HEK293 (cell line): ENCODE measurements at regions not wholly inside any gene's neighbourhood (a gene's known extent, or its start where the extent isn't known, plus 50 kb on each side); places are given as distances from the start of the nearest gene placed in this dataset.

Source experiments
- BCL11A ChIP-seq: fragments of 450-650 bp; formaldehyde crosslinking; IDR thresholded peaks from 2 replicates; pipeline ENCODE4 v1.5.1; 2016; ENCODE audit warnings: low read depth, missing biosample characterization, missing genetic modification characterization
- BCL6B ChIP-seq: fragments of 450-650 bp; formaldehyde crosslinking; IDR thresholded peaks from 2 replicates; pipeline ENCODE4 v1.5.1; 2017; ENCODE audit warnings: missing biosample characterization, missing genetic modification characterization
- FEZF1 ChIP-seq: fragments of 450-650 bp; formaldehyde crosslinking; IDR thresholded peaks from 2 replicates; pipeline ENCODE4 v1.5.1; 2016; ENCODE audit warnings: missing biosample characterization, missing genetic modification characterization
- GLIS2 ChIP-seq: fragments of 450-650 bp; formaldehyde crosslinking; IDR thresholded peaks from 2 replicates; pipeline ENCODE4 v1.5.1; 2016; ENCODE audit warnings: missing biosample characterization, missing genetic modification characterization
- KLF8 ChIP-seq: fragments of 450-650 bp; formaldehyde crosslinking; IDR thresholded peaks from 2 replicates; pipeline ENCODE4 v1.5.1; 2016; ENCODE audit warnings: missing biosample characterization, missing genetic modification characterization
- ZBTB8A ChIP-seq: fragments of 450-650 bp; formaldehyde crosslinking; IDR thresholded peaks from 2 replicates; pipeline ENCODE4 v1.5.1; 2016; ENCODE audit warnings: missing biosample characterization, missing genetic modification characterization
- ZEB2 ChIP-seq: fragments of 450-650 bp; formaldehyde crosslinking; IDR thresholded peaks from 2 replicates; pipeline ENCODE4 v1.5.1; 2016; ENCODE audit warnings: missing biosample characterization, missing genetic modification characterization
- ZFP69B ChIP-seq: fragments of 450-650 bp; formaldehyde crosslinking; IDR thresholded peaks from 2 replicates; pipeline ENCODE4 v1.5.1; 2016; ENCODE audit warnings: missing biosample characterization, missing genetic modification characterization
- ZNF133 ChIP-seq: fragments of 450-650 bp; formaldehyde crosslinking; IDR thresholded peaks from 2 replicates; pipeline ENCODE4 v1.5.1; 2016; ENCODE audit warnings: missing biosample characterization, missing genetic modification characterization
- ZNF248 ChIP-seq: fragments of 450-650 bp; formaldehyde crosslinking; IDR thresholded peaks from 2 replicates; pipeline ENCODE4 v1.5.1; 2017; ENCODE audit warnings: missing biosample characterization, missing genetic modification characterization
- ZNF274 ChIP-seq, 2 experiments: fragments of 200-500 bp in 1 of 2; fragments of 450-650 bp in 1 of 2; sonication (Bioruptor generic) in 1 of 2; formaldehyde crosslinking in 1 of 2; IDR thresholded peaks; 2 replicates each; pipeline versions ENCODE4 v1.5.1 to v1.6.1; 2014 to 2016; ENCODE audit warnings: borderline replicate concordance in 1 of 2, inconsistent platforms in 1 of 2, low read length in 1 of 2, missing biosample characterization in 1 of 2, missing genetic modification characterization in 1 of 2
- ZNF341 ChIP-seq: fragments of 450-650 bp; formaldehyde crosslinking; IDR thresholded peaks from 2 replicates; pipeline ENCODE4; 2016; ENCODE audit warnings: low read depth, missing biosample characterization, missing genetic modification characterization
- ZNF354C ChIP-seq: fragments of 450-650 bp; formaldehyde crosslinking; IDR thresholded peaks from 2 replicates; pipeline ENCODE4 v1.5.1; 2016; ENCODE audit warnings: missing biosample characterization, missing genetic modification characterization, low read depth, borderline replicate concordance
- ZNF48 ChIP-seq: fragments of 450-650 bp; formaldehyde crosslinking; IDR thresholded peaks from 2 replicates; pipeline ENCODE4 v1.5.1; 2016; ENCODE audit warnings: missing biosample characterization, missing genetic modification characterization
- ZNF513 ChIP-seq: fragments of 450-650 bp; IDR thresholded peaks from 2 replicates; pipeline ENCODE4 v1.5.1; 2018; ENCODE audit warnings: missing biosample characterization, missing genetic modification characterization
- ZNF514 ChIP-seq: fragments of 450-650 bp; formaldehyde crosslinking; IDR thresholded peaks from 2 replicates; pipeline ENCODE4 v1.5.1; 2016; ENCODE audit warnings: missing biosample characterization, missing genetic modification characterization
- ZNF521 ChIP-seq: fragments of 450-650 bp; formaldehyde crosslinking; IDR thresholded peaks from 2 replicates; pipeline ENCODE4 v1.5.1; 2017; ENCODE audit warnings: missing biosample characterization, mild to moderate bottlenecking, missing genetic modification characterization
- ZNF560 ChIP-seq: fragments of 450-650 bp; formaldehyde crosslinking; IDR thresholded peaks from 2 replicates; pipeline ENCODE4 v1.5.1; 2017; ENCODE audit warnings: missing biosample characterization, missing genetic modification characterization, borderline replicate concordance
- ZNF561 ChIP-seq: fragments of 450-650 bp; IDR thresholded peaks from 2 replicates; pipeline ENCODE4 v1.5.1; 2018; ENCODE audit warnings: missing biosample characterization, missing genetic modification characterization, borderline replicate concordance
- ZNF571 ChIP-seq: fragments of 450-650 bp; formaldehyde crosslinking; IDR thresholded peaks from 2 replicates; pipeline ENCODE4 v1.5.0; 2017; ENCODE audit warnings: missing biosample characterization, missing genetic modification characterization
- ZNF596 ChIP-seq: fragments of 450-650 bp; IDR thresholded peaks from 2 replicates; pipeline ENCODE4 v1.5.0; 2018; ENCODE audit warnings: missing biosample characterization, mild to moderate bottlenecking, missing genetic modification characterization, moderate library complexity
- ZNF658 ChIP-seq: fragments of 450-650 bp; formaldehyde crosslinking; IDR thresholded peaks from 2 replicates; pipeline ENCODE4; 2016; ENCODE audit warnings: missing biosample characterization, missing genetic modification characterization
- ZNF692 ChIP-seq: fragments of 450-650 bp; formaldehyde crosslinking; IDR thresholded peaks from 2 replicates; pipeline ENCODE4 v1.5.1; 2016; ENCODE audit warnings: missing biosample characterization, missing genetic modification characterization
- ZNF776 ChIP-seq: fragments of 450-650 bp; formaldehyde crosslinking; IDR thresholded peaks from 2 replicates; pipeline ENCODE4 v1.5.0; 2017; ENCODE audit warnings: missing biosample characterization, missing genetic modification characterization, borderline replicate concordance
- ZNF830 ChIP-seq: fragments of 450-650 bp; IDR thresholded peaks from 2 replicates; pipeline ENCODE4 v1.5.0; 2018; ENCODE audit warnings: missing biosample characterization, missing genetic modification characterization, low read depth, mild to moderate bottlenecking, moderate library complexity
- ZSCAN23 ChIP-seq: fragments of 450-650 bp; formaldehyde crosslinking; IDR thresholded peaks from 2 replicates; pipeline ENCODE4 v1.5.1; 2016; ENCODE audit warnings: missing biosample characterization, missing genetic modification characterization
- TF ChIP-seq, protein P1 (sequence below): fragments of 450-650 bp; formaldehyde crosslinking; IDR thresholded peaks from 2 replicates; pipeline ENCODE4 v1.5.1; 2016; ENCODE audit warnings: missing biosample characterization, missing genetic modification characterization
- TF ChIP-seq, protein P2 (sequence below): fragments of 450-650 bp; formaldehyde crosslinking; IDR thresholded peaks from 2 replicates; pipeline ENCODE4 v1.5.1; 2016; ENCODE audit warnings: missing biosample characterization, missing genetic modification characterization
- TF ChIP-seq, protein P3 (sequence below): fragments of 450-650 bp; formaldehyde crosslinking; IDR thresholded peaks from 2 replicates; pipeline ENCODE4; 2016; ENCODE audit warnings: missing biosample characterization, missing genetic modification characterization
- TF ChIP-seq, protein P4 (sequence below): fragments of 450-650 bp; formaldehyde crosslinking; IDR thresholded peaks from 2 replicates; pipeline ENCODE4 v1.5.1; 2016; ENCODE audit warnings: missing biosample characterization, missing genetic modification characterization, borderline replicate concordance

GRCh38 chr2:48114256-48114655 lies 200.2 kb upstream of the FOXN2 start (continued):
- TF ChIP-seq ZNF248 (tag by site-specific recombination): no peak
- peak; percentile 85 for TF ChIP-seq KLF8 (tag by site-specific recombination)
- TF ChIP-seq, protein P1, sequence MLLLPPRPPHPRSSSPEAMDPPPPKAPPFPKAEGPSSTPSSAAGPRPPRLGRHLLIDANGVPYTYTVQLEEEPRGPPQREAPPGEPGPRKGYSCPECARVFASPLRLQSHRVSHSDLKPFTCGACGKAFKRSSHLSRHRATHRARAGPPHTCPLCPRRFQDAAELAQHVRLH (tag by site-specific recombination): no peak
- no peak for TF ChIP-seq ZNF561 (tag by site-specific recombination)
- TF ChIP-seq BCL11A (tag by site-specific recombination): no peak
- no peak for TF ChIP-seq ZNF658 (tag by site-specific recombination)
- TF ChIP-seq ZNF133 (tag by site-specific recombination): no peak
- no peak for TF ChIP-seq ZNF560 (tag by site-specific recombination)
- TF ChIP-seq ZNF354C (tag by site-specific recombination): no peak
- TF ChIP-seq ZNF514: no peak
- no peak for TF ChIP-seq FEZF1 (tag by site-specific recombination)
- no peak for TF ChIP-seq ZNF341 (tag by site-specific recombination)
- TF ChIP-seq ZNF830 (tag by site-specific recombination): no peak
- TF ChIP-seq ZNF521: no peak
- no peak for TF ChIP-seq ZSCAN23 (tag by site-specific recombination)
- TF ChIP-seq, protein P2, sequence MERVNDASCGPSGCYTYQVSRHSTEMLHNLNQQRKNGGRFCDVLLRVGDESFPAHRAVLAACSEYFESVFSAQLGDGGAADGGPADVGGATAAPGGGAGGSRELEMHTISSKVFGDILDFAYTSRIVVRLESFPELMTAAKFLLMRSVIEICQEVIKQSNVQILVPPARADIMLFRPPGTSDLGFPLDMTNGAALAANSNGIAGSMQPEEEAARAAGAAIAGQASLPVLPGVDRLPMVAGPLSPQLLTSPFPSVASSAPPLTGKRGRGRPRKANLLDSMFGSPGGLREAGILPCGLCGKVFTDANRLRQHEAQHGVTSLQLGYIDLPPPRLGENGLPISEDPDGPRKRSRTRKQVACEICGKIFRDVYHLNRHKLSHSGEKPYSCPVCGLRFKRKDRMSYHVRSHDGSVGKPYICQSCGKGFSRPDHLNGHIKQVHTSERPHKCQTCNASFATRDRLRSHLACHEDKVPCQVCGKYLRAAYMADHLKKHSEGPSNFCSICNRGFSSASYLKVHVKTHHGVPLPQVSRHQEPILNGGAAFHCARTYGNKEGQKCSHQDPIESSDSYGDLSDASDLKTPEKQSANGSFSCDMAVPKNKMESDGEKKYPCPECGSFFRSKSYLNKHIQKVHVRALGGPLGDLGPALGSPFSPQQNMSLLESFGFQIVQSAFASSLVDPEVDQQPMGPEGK (tag by site-specific recombination): no peak
- no peak for TF ChIP-seq ZNF274 (IDR thresholded peaks at IDR 0.05; ENCODE audit: low read length)
- TF ChIP-seq ZNF274 (tag by site-specific recombination; IDR thresholded peaks at IDR 0.05; ENCODE audit: borderline replicate concordance): no peak
- no peak for TF ChIP-seq ZFP69B (tag by site-specific recombination)
- TF ChIP-seq BCL6B (tag by site-specific recombination): no peak
- TF ChIP-seq ZNF596: no peak
- no peak for TF ChIP-seq ZBTB8A (tag by site-specific recombination)
- no peak for TF ChIP-seq ZNF513 (tag by site-specific recombination)
- no peak for TF ChIP-seq ZNF571 (tag by site-specific recombination)
- 0 out of 2 replicates have a peak, but pooled peaks have one; percentile 54 for TF ChIP-seq ZEB2 (tag by site-specific recombination)
- TF ChIP-seq, protein P3, sequence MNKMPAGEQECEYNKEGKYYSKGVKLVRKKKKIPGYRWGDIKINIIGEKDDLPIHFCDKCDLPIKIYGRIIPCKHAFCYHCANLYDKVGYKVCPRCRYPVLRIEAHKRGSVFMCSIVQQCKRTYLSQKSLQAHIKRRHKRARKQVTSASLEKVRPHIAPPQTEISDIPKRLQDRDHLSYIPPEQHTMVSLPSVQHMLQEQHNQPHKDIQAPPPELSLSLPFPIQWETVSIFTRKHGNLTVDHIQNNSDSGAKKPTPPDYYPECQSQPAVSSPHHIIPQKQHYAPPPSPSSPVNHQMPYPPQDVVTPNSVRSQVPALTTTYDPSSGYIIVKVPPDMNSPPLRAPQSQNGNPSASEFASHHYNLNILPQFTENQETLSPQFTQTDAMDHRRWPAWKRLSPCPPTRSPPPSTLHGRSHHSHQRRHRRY (tag by site-specific recombination): no peak
- peak; percentile 54; the same call in 1 of the 2 replicates for TF ChIP-seq ZNF692
- no peak for TF ChIP-seq ZNF776 (tag by site-specific recombination)
- TF ChIP-seq GLIS2 (tag by site-specific recombination): no peak
- no peak for TF ChIP-seq ZNF48 (tag by site-specific recombination)
- TF ChIP-seq, protein P4, sequence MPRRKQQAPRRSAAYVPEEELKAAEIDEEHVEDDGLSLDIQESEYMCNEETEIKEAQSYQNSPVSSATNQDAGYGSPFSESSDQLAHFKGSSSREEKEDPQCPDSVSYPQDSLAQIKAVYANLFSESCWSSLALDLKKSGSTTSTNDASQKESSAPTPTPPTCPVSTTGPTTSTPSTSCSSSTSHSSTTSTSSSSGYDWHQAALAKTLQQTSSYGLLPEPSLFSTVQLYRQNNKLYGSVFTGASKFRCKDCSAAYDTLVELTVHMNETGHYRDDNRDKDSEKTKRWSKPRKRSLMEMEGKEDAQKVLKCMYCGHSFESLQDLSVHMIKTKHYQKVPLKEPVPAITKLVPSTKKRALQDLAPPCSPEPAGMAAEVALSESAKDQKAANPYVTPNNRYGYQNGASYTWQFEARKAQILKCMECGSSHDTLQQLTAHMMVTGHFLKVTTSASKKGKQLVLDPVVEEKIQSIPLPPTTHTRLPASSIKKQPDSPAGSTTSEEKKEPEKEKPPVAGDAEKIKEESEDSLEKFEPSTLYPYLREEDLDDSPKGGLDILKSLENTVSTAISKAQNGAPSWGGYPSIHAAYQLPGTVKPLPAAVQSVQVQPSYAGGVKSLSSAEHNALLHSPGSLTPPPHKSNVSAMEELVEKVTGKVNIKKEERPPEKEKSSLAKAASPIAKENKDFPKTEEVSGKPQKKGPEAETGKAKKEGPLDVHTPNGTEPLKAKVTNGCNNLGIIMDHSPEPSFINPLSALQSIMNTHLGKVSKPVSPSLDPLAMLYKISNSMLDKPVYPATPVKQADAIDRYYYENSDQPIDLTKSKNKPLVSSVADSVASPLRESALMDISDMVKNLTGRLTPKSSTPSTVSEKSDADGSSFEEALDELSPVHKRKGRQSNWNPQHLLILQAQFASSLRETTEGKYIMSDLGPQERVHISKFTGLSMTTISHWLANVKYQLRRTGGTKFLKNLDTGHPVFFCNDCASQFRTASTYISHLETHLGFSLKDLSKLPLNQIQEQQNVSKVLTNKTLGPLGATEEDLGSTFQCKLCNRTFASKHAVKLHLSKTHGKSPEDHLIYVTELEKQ: no peak
